ENCODE measurements at regions not wholly inside any gene's neighbourhood (a gene's known extent, or its start where the extent isn't known, plus 50 kb on each side); places are given as distances from the start of the nearest gene placed in this dataset.

DNA sequence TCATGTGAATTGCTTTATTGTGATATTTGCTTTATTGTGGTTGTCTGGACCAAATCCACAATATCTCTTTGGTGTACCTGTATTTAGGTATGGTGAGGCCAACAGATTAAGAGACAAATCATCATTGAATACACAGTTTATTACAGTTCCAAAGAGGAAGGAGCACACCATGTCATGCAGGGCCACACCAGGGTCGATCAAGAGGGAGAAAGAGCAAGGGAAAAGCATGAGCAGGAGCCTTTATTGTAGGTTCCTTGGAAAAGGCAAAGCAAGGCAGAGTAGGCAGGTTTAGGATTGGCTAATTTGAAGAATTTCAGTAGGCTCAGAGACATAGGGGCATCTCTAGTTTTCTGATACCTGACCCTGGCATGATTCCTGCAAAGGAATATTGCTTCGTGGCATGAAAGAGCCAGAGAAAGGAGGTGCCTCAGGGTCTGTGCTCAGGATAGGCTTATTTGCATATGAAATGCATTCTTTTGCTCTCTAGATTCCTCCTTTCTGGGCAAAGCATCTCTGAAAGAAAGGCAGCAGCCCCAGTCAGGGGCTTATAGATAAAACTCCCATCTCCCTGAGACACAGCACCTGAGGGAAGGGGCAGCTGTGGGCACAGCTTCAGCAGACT is 214.2 kb upstream of the ERBB4 start:
- no peak for DNase-seq
- no peaks in the 10 kb centered on the region for H4K20me1 ChIP-seq (ENCODE audit: insufficient read depth)
- no peaks in the 10 kb centered on the region for H3K27me3 ChIP-seq (ENCODE audit: insufficient read depth)
- no peaks in the 10 kb centered on the region for H3K79me2 ChIP-seq (ENCODE audit: insufficient read depth)
- POLR2A ChIA-PET: no interaction called here
- TF ChIP-seq TCF12 (IDR thresholded peaks at IDR 0.05) (no peak), FOXJ3 (CRISPR knock-in tag; IDR thresholded peaks at IDR 0.05) (no peak), POLR2AphosphoS5 (IDR thresholded peaks at IDR 0.05; ENCODE audit: low read depth, low read length) (no peak), GATA2 (CRISPR knock-in tag; IDR thresholded peaks at IDR 0.05) (no peak), NRF1 (IDR thresholded peaks at IDR 0.05; ENCODE audit: low read depth, low read length) (no peak), TEAD4 (IDR thresholded peaks at IDR 0.05; ENCODE audit: borderline replicate concordance, insufficient read depth) (no peak), RCOR1 (IDR thresholded peaks at IDR 0.05; ENCODE audit: low read length) (no peak), EP300 (IDR thresholded peaks at IDR 0.05; ENCODE audit: borderline replicate concordance in 1 of 2, low read depth in 1 of 2, low read length in 1 of 2) (no peak), MEF2A (IDR thresholded peaks at IDR 0.05; ENCODE audit: borderline replicate concordance, low read depth) (no peak), NFIC (IDR thresholded peaks at IDR 0.05; ENCODE audit: borderline replicate concordance) (no peak)
- TF ChIP-seq, protein P1, sequence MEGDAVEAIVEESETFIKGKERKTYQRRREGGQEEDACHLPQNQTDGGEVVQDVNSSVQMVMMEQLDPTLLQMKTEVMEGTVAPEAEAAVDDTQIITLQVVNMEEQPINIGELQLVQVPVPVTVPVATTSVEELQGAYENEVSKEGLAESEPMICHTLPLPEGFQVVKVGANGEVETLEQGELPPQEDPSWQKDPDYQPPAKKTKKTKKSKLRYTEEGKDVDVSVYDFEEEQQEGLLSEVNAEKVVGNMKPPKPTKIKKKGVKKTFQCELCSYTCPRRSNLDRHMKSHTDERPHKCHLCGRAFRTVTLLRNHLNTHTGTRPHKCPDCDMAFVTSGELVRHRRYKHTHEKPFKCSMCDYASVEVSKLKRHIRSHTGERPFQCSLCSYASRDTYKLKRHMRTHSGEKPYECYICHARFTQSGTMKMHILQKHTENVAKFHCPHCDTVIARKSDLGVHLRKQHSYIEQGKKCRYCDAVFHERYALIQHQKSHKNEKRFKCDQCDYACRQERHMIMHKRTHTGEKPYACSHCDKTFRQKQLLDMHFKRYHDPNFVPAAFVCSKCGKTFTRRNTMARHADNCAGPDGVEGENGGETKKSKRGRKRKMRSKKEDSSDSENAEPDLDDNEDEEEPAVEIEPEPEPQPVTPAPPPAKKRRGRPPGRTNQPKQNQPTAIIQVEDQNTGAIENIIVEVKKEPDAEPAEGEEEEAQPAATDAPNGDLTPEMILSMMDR (IDR thresholded peaks at IDR 0.05): no peak
- TF ChIP-seq, protein P2, sequence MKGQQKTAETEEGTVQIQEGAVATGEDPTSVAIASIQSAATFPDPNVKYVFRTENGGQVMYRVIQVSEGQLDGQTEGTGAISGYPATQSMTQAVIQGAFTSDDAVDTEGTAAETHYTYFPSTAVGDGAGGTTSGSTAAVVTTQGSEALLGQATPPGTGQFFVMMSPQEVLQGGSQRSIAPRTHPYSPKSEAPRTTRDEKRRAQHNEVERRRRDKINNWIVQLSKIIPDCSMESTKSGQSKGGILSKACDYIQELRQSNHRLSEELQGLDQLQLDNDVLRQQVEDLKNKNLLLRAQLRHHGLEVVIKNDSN (IDR thresholded peaks at IDR 0.05; ENCODE audit: borderline replicate concordance, low read depth): no peak
- TF ChIP-seq, protein P3, sequence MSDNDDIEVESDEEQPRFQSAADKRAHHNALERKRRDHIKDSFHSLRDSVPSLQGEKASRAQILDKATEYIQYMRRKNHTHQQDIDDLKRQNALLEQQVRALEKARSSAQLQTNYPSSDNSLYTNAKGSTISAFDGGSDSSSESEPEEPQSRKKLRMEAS (IDR thresholded peaks at IDR 0.05; ENCODE audit: low read depth): no peak
- TF ChIP-seq, protein P4, sequence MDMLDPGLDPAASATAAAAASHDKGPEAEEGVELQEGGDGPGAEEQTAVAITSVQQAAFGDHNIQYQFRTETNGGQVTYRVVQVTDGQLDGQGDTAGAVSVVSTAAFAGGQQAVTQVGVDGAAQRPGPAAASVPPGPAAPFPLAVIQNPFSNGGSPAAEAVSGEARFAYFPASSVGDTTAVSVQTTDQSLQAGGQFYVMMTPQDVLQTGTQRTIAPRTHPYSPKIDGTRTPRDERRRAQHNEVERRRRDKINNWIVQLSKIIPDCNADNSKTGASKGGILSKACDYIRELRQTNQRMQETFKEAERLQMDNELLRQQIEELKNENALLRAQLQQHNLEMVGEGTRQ (IDR thresholded peaks at IDR 0.05; ENCODE audit: borderline replicate concordance, low read depth, low read length): no peak
- 6% methylated on average over 2 of the region's 2 CpGs for WGBS (ENCODE audit: low lambda C conversion rate)
- H3K9me3 ChIP-seq: no peaks in the 10 kb centered on the region
- no peak overlapping the region for H3K27ac ChIP-seq (ENCODE audit: low read depth in 2 of 2, low read length in 1 of 2)
- H3K4me1 ChIP-seq (ENCODE audit: control insufficient read depth in 1 of 2, insufficient read depth in 2 of 2, low read depth in 1 of 2, low read length in 1 of 2): no peaks in the 10 kb centered on the region
- no peak overlapping the region for H3K4me3 ChIP-seq (ENCODE audit: low read depth in 2 of 2, low read length in 1 of 2)
- no peak overlapping the region for H3K4me2 ChIP-seq
- no peak overlapping the region for H2AFZ ChIP-seq (ENCODE audit: low read depth)
- no peak overlapping the region for H3K9ac ChIP-seq
- no peaks in the 10 kb centered on the region for H3F3A ChIP-seq (replicated peaks; ENCODE audit: insufficient read depth)
- H3K36me3 ChIP-seq (replicated peaks in 1 of 2; ENCODE audit: control insufficient read depth in 1 of 2, insufficient read depth in 2 of 2, low read length in 1 of 2): no peaks in the 10 kb centered on the region
- H3K9me2 ChIP-seq: no peaks in the 10 kb centered on the region
- CTCF ChIA-PET: no interaction called here

DNA sequence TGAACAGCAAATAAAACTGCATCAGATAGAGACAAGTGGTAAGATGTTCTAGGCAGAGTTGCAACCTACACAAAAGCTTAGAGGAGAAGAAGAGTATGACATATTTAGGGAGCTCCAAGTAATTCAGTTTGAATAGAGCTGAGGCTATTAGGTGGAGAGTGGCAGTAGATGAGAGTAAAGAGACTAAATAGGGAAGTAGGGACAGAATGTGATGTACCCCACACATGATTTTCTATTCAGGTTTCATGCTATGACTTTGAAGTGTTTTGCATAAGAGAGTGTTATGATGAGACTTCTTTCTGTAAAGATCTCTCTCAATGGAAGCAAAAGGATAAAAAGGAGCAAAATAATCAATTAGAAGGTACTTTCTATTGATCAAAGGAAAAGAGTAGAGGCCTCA is 206.8 kb upstream of the ERBB4 start:
- Histone ChIP-seq H3K27me3 (ENCODE audit: insufficient read depth) (no peaks in the 10 kb centered on the region), H3K4me2 (no peak overlapping the region), H3K9me2 (no peaks in the 10 kb centered on the region), H3K4me3 (ENCODE audit: low read depth in 2 of 2, low read length in 1 of 2) (no peak overlapping the region), H3K9me3 (no peaks in the 10 kb centered on the region), H3K4me1 (ENCODE audit: control insufficient read depth in 1 of 2, insufficient read depth in 2 of 2, low read depth in 1 of 2, low read length in 1 of 2) (no peaks in the 10 kb centered on the region), H3K9ac (no peak overlapping the region), H3K36me3 (replicated peaks in 1 of 2; ENCODE audit: control insufficient read depth in 1 of 2, insufficient read depth in 2 of 2, low read length in 1 of 2) (no peaks in the 10 kb centered on the region), H2AFZ (ENCODE audit: low read depth) (no peak overlapping the region), H3F3A (replicated peaks; ENCODE audit: insufficient read depth) (no peaks in the 10 kb centered on the region), H3K27ac (ENCODE audit: low read depth in 2 of 2, low read length in 1 of 2) (no peak overlapping the region), H3K79me2 (ENCODE audit: insufficient read depth) (no peaks in the 10 kb centered on the region), H4K20me1 (ENCODE audit: insufficient read depth) (no peaks in the 10 kb centered on the region)
- CTCF ChIA-PET: interaction anchor here (1.5 kb wide), 1 partner anchor 31 kb away, joined by 5 read pairs; no protein-coding TSS in a partner anchor
- DNase-seq: no peak
- POLR2A ChIA-PET: no interaction called here
- TF ChIP-seq, protein P5, sequence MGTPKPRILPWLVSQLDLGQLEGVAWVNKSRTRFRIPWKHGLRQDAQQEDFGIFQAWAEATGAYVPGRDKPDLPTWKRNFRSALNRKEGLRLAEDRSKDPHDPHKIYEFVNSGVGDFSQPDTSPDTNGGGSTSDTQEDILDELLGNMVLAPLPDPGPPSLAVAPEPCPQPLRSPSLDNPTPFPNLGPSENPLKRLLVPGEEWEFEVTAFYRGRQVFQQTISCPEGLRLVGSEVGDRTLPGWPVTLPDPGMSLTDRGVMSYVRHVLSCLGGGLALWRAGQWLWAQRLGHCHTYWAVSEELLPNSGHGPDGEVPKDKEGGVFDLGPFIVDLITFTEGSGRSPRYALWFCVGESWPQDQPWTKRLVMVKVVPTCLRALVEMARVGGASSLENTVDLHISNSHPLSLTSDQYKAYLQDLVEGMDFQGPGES (IDR thresholded peaks at IDR 0.05; ENCODE audit: low read depth, low read length): no peak
- TF ChIP-seq MEF2A (IDR thresholded peaks at IDR 0.05; ENCODE audit: borderline replicate concordance, low read depth): no peak
- TF ChIP-seq, protein P6, sequence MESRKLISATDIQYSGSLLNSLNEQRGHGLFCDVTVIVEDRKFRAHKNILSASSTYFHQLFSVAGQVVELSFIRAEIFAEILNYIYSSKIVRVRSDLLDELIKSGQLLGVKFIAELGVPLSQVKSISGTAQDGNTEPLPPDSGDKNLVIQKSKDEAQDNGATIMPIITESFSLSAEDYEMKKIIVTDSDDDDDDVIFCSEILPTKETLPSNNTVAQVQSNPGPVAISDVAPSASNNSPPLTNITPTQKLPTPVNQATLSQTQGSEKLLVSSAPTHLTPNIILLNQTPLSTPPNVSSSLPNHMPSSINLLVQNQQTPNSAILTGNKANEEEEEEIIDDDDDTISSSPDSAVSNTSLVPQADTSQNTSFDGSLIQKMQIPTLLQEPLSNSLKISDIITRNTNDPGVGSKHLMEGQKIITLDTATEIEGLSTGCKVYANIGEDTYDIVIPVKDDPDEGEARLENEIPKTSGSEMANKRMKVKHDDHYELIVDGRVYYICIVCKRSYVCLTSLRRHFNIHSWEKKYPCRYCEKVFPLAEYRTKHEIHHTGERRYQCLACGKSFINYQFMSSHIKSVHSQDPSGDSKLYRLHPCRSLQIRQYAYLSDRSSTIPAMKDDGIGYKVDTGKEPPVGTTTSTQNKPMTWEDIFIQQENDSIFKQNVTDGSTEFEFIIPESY (IDR thresholded peaks at IDR 0.05; ENCODE audit: borderline replicate concordance, low read depth): no peak
- no peak for TF ChIP-seq TAF1 (IDR thresholded peaks at IDR 0.05; ENCODE audit: borderline replicate concordance, low read depth, low read length)
- TF ChIP-seq, protein P4 (IDR thresholded peaks at IDR 0.05; ENCODE audit: borderline replicate concordance, low read depth, low read length): no peak
- TF ChIP-seq, protein P3 (IDR thresholded peaks at IDR 0.05; ENCODE audit: low read depth): no peak
- no peak for TF ChIP-seq TEAD4 (IDR thresholded peaks at IDR 0.05; ENCODE audit: borderline replicate concordance, insufficient read depth)
